ENCODE measurements at regions not wholly inside any gene's neighbourhood (a gene's known extent, or its start where the extent isn't known, plus 50 kb on each side); places are given as distances from the start of the nearest gene placed in this dataset.

DNA sequence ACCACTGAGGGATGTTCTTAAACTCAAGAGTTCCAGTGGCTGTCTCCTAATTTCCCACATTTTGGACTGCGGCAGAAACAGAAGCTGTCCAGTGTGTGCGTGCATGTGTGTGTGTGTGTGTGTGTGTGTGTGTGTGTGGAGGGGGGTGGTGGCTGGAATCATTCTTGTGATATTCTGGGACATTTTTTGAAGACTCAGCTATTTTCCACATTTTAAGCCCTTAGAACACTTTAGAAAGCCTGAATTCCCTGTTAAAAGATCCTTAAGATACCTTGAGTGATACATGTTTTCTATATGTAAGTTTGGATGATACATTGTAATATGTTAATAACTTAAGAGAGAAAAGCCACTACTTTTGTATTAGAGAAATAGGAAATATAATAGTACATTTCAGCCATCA lies 636.4 kb downstream of the PLPP3 start:
- no peak overlapping the region for H2AFZ ChIP-seq (ENCODE audit: low read length)
- no peak overlapping the region for H3K4me3 ChIP-seq (replicated peaks in 1 of 4; ENCODE audit: control extremely low read depth in 1 of 4, insufficient read depth in 1 of 4, low read depth in 3 of 4, low read length in 4 of 4)
- H3K9me3 ChIP-seq (ENCODE audit: control insufficient read depth, insufficient read depth, low read depth, low read length) = no peaks in the 10 kb centered on the region
- H3K36me3 ChIP-seq (ENCODE audit: control insufficient read depth, insufficient read depth, low read length) = no peaks in the 10 kb centered on the region
- no peaks in the 10 kb centered on the region for H3K79me2 ChIP-seq (ENCODE audit: control insufficient read depth, insufficient read depth, low read length)
- no peak overlapping the region for H3K27ac ChIP-seq (ENCODE audit: insufficient read depth, low read length)
- no peak for DNase-seq (ENCODE audit: low read depth in 2 of 2)
- TF ChIP-seq EZH2 (IDR thresholded peaks at IDR 0.05; ENCODE audit: low read length, missing control alignments) = no peak
- TF ChIP-seq, protein P1, sequence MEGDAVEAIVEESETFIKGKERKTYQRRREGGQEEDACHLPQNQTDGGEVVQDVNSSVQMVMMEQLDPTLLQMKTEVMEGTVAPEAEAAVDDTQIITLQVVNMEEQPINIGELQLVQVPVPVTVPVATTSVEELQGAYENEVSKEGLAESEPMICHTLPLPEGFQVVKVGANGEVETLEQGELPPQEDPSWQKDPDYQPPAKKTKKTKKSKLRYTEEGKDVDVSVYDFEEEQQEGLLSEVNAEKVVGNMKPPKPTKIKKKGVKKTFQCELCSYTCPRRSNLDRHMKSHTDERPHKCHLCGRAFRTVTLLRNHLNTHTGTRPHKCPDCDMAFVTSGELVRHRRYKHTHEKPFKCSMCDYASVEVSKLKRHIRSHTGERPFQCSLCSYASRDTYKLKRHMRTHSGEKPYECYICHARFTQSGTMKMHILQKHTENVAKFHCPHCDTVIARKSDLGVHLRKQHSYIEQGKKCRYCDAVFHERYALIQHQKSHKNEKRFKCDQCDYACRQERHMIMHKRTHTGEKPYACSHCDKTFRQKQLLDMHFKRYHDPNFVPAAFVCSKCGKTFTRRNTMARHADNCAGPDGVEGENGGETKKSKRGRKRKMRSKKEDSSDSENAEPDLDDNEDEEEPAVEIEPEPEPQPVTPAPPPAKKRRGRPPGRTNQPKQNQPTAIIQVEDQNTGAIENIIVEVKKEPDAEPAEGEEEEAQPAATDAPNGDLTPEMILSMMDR (conservative IDR thresholded peaks at IDR 0.05 in 1 of 2, IDR thresholded peaks at IDR 0.05 in 1 of 2; ENCODE audit: low read depth in 1 of 2, low read length in 2 of 2) = no peak
- H3K4me1 ChIP-seq (ENCODE audit: control insufficient read depth, extremely low read depth, insufficient read depth, low read length) = no peaks in the 10 kb centered on the region
- no peak overlapping the region for H3K4me2 ChIP-seq (ENCODE audit: extremely low read depth, insufficient read depth, low read length)
- no peak overlapping the region for H3K9ac ChIP-seq (ENCODE audit: insufficient read depth, low read length)
- no peaks in the 10 kb centered on the region for H4K20me1 ChIP-seq (ENCODE audit: control insufficient read depth, extremely low read depth, insufficient read depth, low read length)
- no peaks in the 10 kb centered on the region for H3K27me3 ChIP-seq (ENCODE audit: control insufficient read depth, insufficient read depth, low read length)

GRCh38 chr1:55939866-55940265 lies 639.5 kb downstream of the PLPP3 start:
- Histone ChIP-seq H3K27me3 (ENCODE audit: control insufficient read depth, insufficient read depth, low read length) (no peaks in the 10 kb centered on the region), H3K36me3 (ENCODE audit: control insufficient read depth, insufficient read depth, low read length) (no peaks in the 10 kb centered on the region), H3K9me3 (ENCODE audit: control insufficient read depth, insufficient read depth, low read depth, low read length) (no peaks in the 10 kb centered on the region), H3K4me3 (replicated peaks in 1 of 4; ENCODE audit: control extremely low read depth in 1 of 4, insufficient read depth in 1 of 4, low read depth in 3 of 4, low read length in 4 of 4) (no peak overlapping the region), H3K4me2 (ENCODE audit: extremely low read depth, insufficient read depth, low read length) (no peak overlapping the region), H4K20me1 (ENCODE audit: control insufficient read depth, extremely low read depth, insufficient read depth, low read length) (no peaks in the 10 kb centered on the region), H3K4me1 (ENCODE audit: control insufficient read depth, extremely low read depth, insufficient read depth, low read length) (no peaks in the 10 kb centered on the region), H3K27ac (ENCODE audit: insufficient read depth, low read length) (no peak overlapping the region), H3K79me2 (ENCODE audit: control insufficient read depth, insufficient read depth, low read length) (no peaks in the 10 kb centered on the region), H2AFZ (ENCODE audit: low read length) (no peak overlapping the region), H3K9ac (ENCODE audit: insufficient read depth, low read length) (no peak overlapping the region)
- no peak for TF ChIP-seq EZH2 (IDR thresholded peaks at IDR 0.05; ENCODE audit: low read length, missing control alignments)
- TF ChIP-seq, protein P1 (conservative IDR thresholded peaks at IDR 0.05 in 1 of 2, IDR thresholded peaks at IDR 0.05 in 1 of 2; ENCODE audit: low read depth in 1 of 2, low read length in 2 of 2) = no peak
- no peak for DNase-seq (ENCODE audit: low read depth in 2 of 2)

DNA sequence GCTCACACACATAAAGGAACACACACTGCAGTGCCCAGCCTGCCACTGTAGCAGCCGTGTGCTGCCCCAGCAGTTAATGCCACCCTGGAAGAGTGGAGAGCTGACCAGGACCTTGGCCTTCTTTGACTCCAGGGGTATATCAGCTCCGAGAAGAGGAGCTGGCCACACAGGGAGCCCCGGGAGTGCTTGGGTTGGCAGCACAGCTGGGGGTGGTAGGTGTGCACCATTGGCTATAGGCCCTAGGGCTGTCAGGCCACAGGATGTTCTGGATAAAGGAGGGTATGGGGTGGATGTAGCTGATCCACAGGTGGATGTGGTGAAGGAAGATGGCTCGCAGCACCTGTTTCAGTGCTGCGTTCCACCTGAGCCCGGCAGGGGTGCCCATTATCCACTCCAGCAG lies 640.5 kb downstream of the PLPP3 start:
- H3K36me3 ChIP-seq (ENCODE audit: control insufficient read depth, insufficient read depth, low read length) = no peaks in the 10 kb centered on the region
- no peak overlapping the region for H2AFZ ChIP-seq (ENCODE audit: low read length)
- no peak overlapping the region for H3K27ac ChIP-seq (ENCODE audit: insufficient read depth, low read length)
- no peak overlapping the region for H3K9ac ChIP-seq (ENCODE audit: insufficient read depth, low read length)
- no peak overlapping the region for H3K4me3 ChIP-seq (replicated peaks in 1 of 4; ENCODE audit: control extremely low read depth in 1 of 4, insufficient read depth in 1 of 4, low read depth in 3 of 4, low read length in 4 of 4)
- H3K4me1 ChIP-seq (ENCODE audit: control insufficient read depth, extremely low read depth, insufficient read depth, low read length) = no peaks in the 10 kb centered on the region
- no peaks in the 10 kb centered on the region for H3K27me3 ChIP-seq (ENCODE audit: control insufficient read depth, insufficient read depth, low read length)
- no peak overlapping the region for H3K4me2 ChIP-seq (ENCODE audit: extremely low read depth, insufficient read depth, low read length)
- no peaks in the 10 kb centered on the region for H3K9me3 ChIP-seq (ENCODE audit: control insufficient read depth, insufficient read depth, low read depth, low read length)
- DNase-seq (ENCODE audit: low read depth in 2 of 2) = no peak
- no peaks in the 10 kb centered on the region for H4K20me1 ChIP-seq (ENCODE audit: control insufficient read depth, extremely low read depth, insufficient read depth, low read length)
- no peak for TF ChIP-seq EZH2 (IDR thresholded peaks at IDR 0.05; ENCODE audit: low read length, missing control alignments)
- TF ChIP-seq, protein P1 (conservative IDR thresholded peaks at IDR 0.05 in 1 of 2, IDR thresholded peaks at IDR 0.05 in 1 of 2; ENCODE audit: low read depth in 1 of 2, low read length in 2 of 2) = no peak
- H3K79me2 ChIP-seq (ENCODE audit: control insufficient read depth, insufficient read depth, low read length) = no peaks in the 10 kb centered on the region
